Endothelial cell of umbilical vein (primary cell): ENCODE measurements at regions not wholly inside any gene's neighbourhood (a gene's known extent, or its start where the extent isn't known, plus 50 kb on each side); places are given as distances from the start of the nearest gene placed in this dataset.

Experiments
- BruUV-seq: library from RNA; stranded (reverse); fragments of 400-500 nt; replicated peaks from 2 replicates; lab custom pipeline; 2021; lab: Mats Ljungman, UMichigan
- CTCF ChIA-PET: fragments of 300-600, 350-600 bp; sonication (Branson Sonifier 250); formaldehyde crosslinking; loops from one replicate; lab custom pipeline; 2021; ENCODE audit warnings: antibody characterized with exemption, inconsistent platforms; lab: Charles Lee
- POLR2A ChIA-PET: fragments of 300-600, 350-600 bp; sonication (Branson Sonifier 250); formaldehyde crosslinking; loops from one replicate; lab custom pipeline; 2021; ENCODE audit warnings: antibody characterized with exemption, inconsistent platforms; lab: Charles Lee
- DNase-seq: peaks from one replicate; pipeline ENCODE4 v3.0.0-alpha.2; 2011; ENCODE audit warnings: low read depth, low spot score
- FAIRE-seq: peaks from 2 replicates; lab custom pipeline; 2011; peaks lifted over from hg19 to GRCh38; lab: Jason Lieb, UNC
- H2AFZ ChIP-seq: 2 replicates; pipeline ENCODE4 v1.6.0; 2012; ENCODE audit warnings: low read depth, low read length, control low read depth, inconsistent platforms
- H3K27ac ChIP-seq: 2 replicates; pipeline ENCODE4 v1.5.1; 2011; ENCODE audit warnings: low read depth, mild to moderate bottlenecking, control low read depth, low read length, moderate library complexity; ENCODE audit not compliant: insufficient read depth
- H3K27me3 ChIP-seq, 2 experiments: 2 replicates each; pipeline versions ENCODE4 v1.6.0 to v1.6.1; 2011; ENCODE audit warnings: low read length in 2 of 2, mixed read lengths in 1 of 2; ENCODE audit not compliant: control insufficient read depth in 2 of 2, insufficient read depth in 2 of 2
- H3K36me3 ChIP-seq, 2 experiments: 2 replicates in 1 of 2; 3 replicates in 1 of 2; pipeline ENCODE4 v1.5.1; 2011; ENCODE audit warnings: low read length in 2 of 2, mild to moderate bottlenecking in 1 of 2, moderate library complexity in 1 of 2; ENCODE audit not compliant: control insufficient read depth in 2 of 2, insufficient read depth in 2 of 2; ENCODE audit errors: extremely low read depth in 1 of 2
- H3K4me1 ChIP-seq: 3 replicates; pipeline ENCODE4 v1.5.1; 2011; ENCODE audit warnings: mild to moderate bottlenecking, low read length; ENCODE audit not compliant: control insufficient read depth, insufficient read depth; ENCODE audit errors: extremely low read depth
- H3K4me2 ChIP-seq: 2 replicates; pipeline ENCODE4 v1.6.1; 2011; ENCODE audit warnings: low read length, control low read depth, mixed read lengths; ENCODE audit not compliant: insufficient read depth
- H3K4me3 ChIP-seq, 3 experiments: fragments of 200-600 bp in 1 of 3; sonication (generic), shearing (Covaris generic) in 1 of 3; replicated peaks in 1 of 3; 2 replicates each; pipeline ENCODE4 v1.5.1; 2011 to 2016; ENCODE audit warnings: control low read depth in 3 of 3, low read length in 3 of 3, mild to moderate bottlenecking in 2 of 3, inconsistent platforms in 1 of 3, low read depth in 1 of 3, moderate library complexity in 1 of 3; ENCODE audit not compliant: insufficient read depth in 1 of 3
- H3K79me2 ChIP-seq: 2 replicates; pipeline ENCODE4 v1.6.0; 2012; ENCODE audit warnings: low read length, inconsistent platforms; ENCODE audit not compliant: control insufficient read depth, insufficient read depth
- H3K9ac ChIP-seq: replicated peaks from 2 replicates; pipeline ENCODE3; 2011; ENCODE audit warnings: low read length, control low read depth; ENCODE audit not compliant: insufficient read depth; ENCODE audit errors: extremely low read depth
- H3K9me1 ChIP-seq: replicated peaks from 3 replicates; pipeline ENCODE4 v1.6.0; 2011; ENCODE audit warnings: mild to moderate bottlenecking, low read length; ENCODE audit not compliant: control insufficient read depth, insufficient read depth; ENCODE audit errors: extremely low read depth
- H3K9me3 ChIP-seq: replicated peaks from 2 replicates; pipeline ENCODE4 v1.5.1; 2012; ENCODE audit warnings: low read length, inconsistent platforms; ENCODE audit not compliant: control insufficient read depth, insufficient read depth
- H4K20me1 ChIP-seq: replicated peaks from 2 replicates; pipeline ENCODE3; 2011; ENCODE audit warnings: mild to moderate bottlenecking, low read length; ENCODE audit not compliant: control insufficient read depth, insufficient read depth; ENCODE audit errors: extremely low read depth
- EZH2 ChIP-seq: IDR thresholded peaks from 2 replicates; pipeline ENCODE4 v1.6.1; 2012; ENCODE audit warnings: borderline replicate concordance, low read depth, mild to moderate bottlenecking, moderate library complexity, low read length, inconsistent platforms; ENCODE audit not compliant: severe bottlenecking
- GATA2 ChIP-seq: IDR thresholded peaks from 2 replicates; pipeline ENCODE4 v1.7.0; 2011; ENCODE audit warnings: low read depth, mild to moderate bottlenecking, moderate library complexity, mixed read lengths, low read length; ENCODE audit not compliant: insufficient read length, insufficient read depth
- MAX ChIP-seq: IDR thresholded peaks from 2 replicates; pipeline ENCODE4 v1.6.1; 2011; ENCODE audit not compliant: insufficient read depth, insufficient read length
- MYC ChIP-seq: IDR thresholded peaks from one replicate; pipeline ENCODE4 v1.6.1; 2011; ENCODE audit warnings: mild to moderate bottlenecking, low read depth, low read length
- POLR2A ChIP-seq: IDR thresholded peaks from 2 replicates; pipeline ENCODE4 v1.6.1; 2012; ENCODE audit warnings: low read depth, mild to moderate bottlenecking, control low read depth, low read length
- POLR2AphosphoS5 ChIP-seq: IDR thresholded peaks from 2 replicates; pipeline ENCODE4 v1.6.1; 2012; ENCODE audit warnings: low read depth, mild to moderate bottlenecking, control low read depth, low read length, moderate library complexity; ENCODE audit not compliant: insufficient read depth
- dilution Hi-C: fragments of 300-500 bp; cut with MboI; formaldehyde crosslinking; loops from one replicate; pipeline ENCODE4 v1.15.0; 2019; ENCODE audit warnings: low sequenced_read_pairs; ENCODE audit not compliant: extremely low pct_ligation_motif_present
- intact Hi-C: fragments of 100-400 bp; cut with micrococcal nuclease; formaldehyde crosslinking; loops from one replicate; pipeline ENCODE4 v1.10.0; 2022
- TF ChIP-seq, protein P1 (sequence below), 2 donors: IDR thresholded peaks; 1 replicate in 1 of 2; 2 replicates in 1 of 2; pipeline ENCODE4 v1.5.1; 2011; ENCODE audit warnings: low read length in 2 of 2, mild to moderate bottlenecking in 2 of 2, moderate library complexity in 2 of 2, control low read depth in 1 of 2, inconsistent platforms in 1 of 2, low read depth in 1 of 2; ENCODE audit not compliant: insufficient read depth in 1 of 2; ENCODE audit errors: extremely low read depth in 1 of 2

- TF ChIP-seq EZH2 (no peak), MYC (no peak), POLR2AphosphoS5 (no peak), POLR2A (no peak), MAX (no peak), GATA2 (no peak)
- TF ChIP-seq, protein P1, sequence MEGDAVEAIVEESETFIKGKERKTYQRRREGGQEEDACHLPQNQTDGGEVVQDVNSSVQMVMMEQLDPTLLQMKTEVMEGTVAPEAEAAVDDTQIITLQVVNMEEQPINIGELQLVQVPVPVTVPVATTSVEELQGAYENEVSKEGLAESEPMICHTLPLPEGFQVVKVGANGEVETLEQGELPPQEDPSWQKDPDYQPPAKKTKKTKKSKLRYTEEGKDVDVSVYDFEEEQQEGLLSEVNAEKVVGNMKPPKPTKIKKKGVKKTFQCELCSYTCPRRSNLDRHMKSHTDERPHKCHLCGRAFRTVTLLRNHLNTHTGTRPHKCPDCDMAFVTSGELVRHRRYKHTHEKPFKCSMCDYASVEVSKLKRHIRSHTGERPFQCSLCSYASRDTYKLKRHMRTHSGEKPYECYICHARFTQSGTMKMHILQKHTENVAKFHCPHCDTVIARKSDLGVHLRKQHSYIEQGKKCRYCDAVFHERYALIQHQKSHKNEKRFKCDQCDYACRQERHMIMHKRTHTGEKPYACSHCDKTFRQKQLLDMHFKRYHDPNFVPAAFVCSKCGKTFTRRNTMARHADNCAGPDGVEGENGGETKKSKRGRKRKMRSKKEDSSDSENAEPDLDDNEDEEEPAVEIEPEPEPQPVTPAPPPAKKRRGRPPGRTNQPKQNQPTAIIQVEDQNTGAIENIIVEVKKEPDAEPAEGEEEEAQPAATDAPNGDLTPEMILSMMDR (IDR thresholded peaks at IDR 0.05; ENCODE audit: extremely low read depth in 1 of 2, insufficient read depth in 1 of 2, low read depth in 1 of 2, low read length in 2 of 2), result no peak
- no peaks in the 10 kb centered on the region for H3K79me2 ChIP-seq
- BruUV-seq, result no TSS peak
- POLR2A ChIA-PET, result no interaction called here
- no peak overlapping the region for H2AFZ ChIP-seq
- no peaks in the 10 kb centered on the region for H4K20me1 ChIP-seq
- peaks cover 2% of the 10 kb centered on the region for H3K9me3 ChIP-seq
- intact Hi-C loops, result no loop called here
- no peak overlapping the region for H3K4me3 ChIP-seq
- H3K27ac ChIP-seq, result no peak overlapping the region
- H3K9me1 ChIP-seq, result no peaks in the 10 kb centered on the region
- no peaks in the 10 kb centered on the region for H3K36me3 ChIP-seq
- no peaks in the 10 kb centered on the region for H3K4me1 ChIP-seq
- H3K27me3 ChIP-seq, result no peaks in the 10 kb centered on the region
- CTCF ChIA-PET, result no interaction called here
- no peak overlapping the region for H3K9ac ChIP-seq
- no peak overlapping the region for H3K4me2 ChIP-seq
- FAIRE-seq (no peak), DNase-seq (no peak)
- dilution Hi-C loops, result no loop called here
These were observed 666.4 kb downstream of the TECRL start for GRCh38 chr4:63742882-63743281.

GRCh38 chr4:63729519-63729918, 679.7 kb downstream of the TECRL start:
- Histone ChIP-seq H3K9ac (no peak overlapping the region), H3K79me2 (no peaks in the 10 kb centered on the region), H3K27me3 (no peaks in the 10 kb centered on the region), H2AFZ (no peak overlapping the region), H3K36me3 (no peaks in the 10 kb centered on the region), H3K9me3 (peaks cover 4% of the 10 kb centered on the region), H3K4me2 (no peak overlapping the region), H4K20me1 (no peaks in the 10 kb centered on the region), H3K4me1 (no peaks in the 10 kb centered on the region), H3K4me3 (no peak overlapping the region), H3K27ac (no peak overlapping the region), H3K9me1 (no peaks in the 10 kb centered on the region)
- intact Hi-C loops, result no loop called here
- no peak for TF ChIP-seq GATA2
- POLR2A ChIA-PET, result no interaction called here
- dilution Hi-C loops, result no loop called here
- CTCF ChIA-PET, result no interaction called here
- BruUV-seq, result no TSS peak
- FAIRE-seq, result no peak
- DNase-seq, result no peak
